Neuron (in vitro differentiated cells): ENCODE measurements at regions not wholly inside any gene's neighbourhood (a gene's known extent, or its start where the extent isn't known, plus 50 kb on each side); places are given as distances from the start of the nearest gene placed in this dataset.
A peak's percentile ranks its signal among the peaks of the same experiment; 100 is the strongest.

Experiments
- H2AFZ ChIP-seq: one replicate; pipeline ENCODE4 v1.6.1; 2013; ENCODE audit warnings: low read depth, mild to moderate bottlenecking, inconsistent platforms, low read length, moderate library complexity
- H3K27me3 ChIP-seq: one replicate; pipeline ENCODE4 v1.6.1; 2013; ENCODE audit warnings: low read length; ENCODE audit not compliant: insufficient read depth
- H3K36me3 ChIP-seq: one replicate; pipeline ENCODE4 v1.6.1; 2013; ENCODE audit warnings: low read length; ENCODE audit not compliant: insufficient read depth
- H3K4me1 ChIP-seq: one replicate; pipeline ENCODE4 v1.6.1; 2013; ENCODE audit warnings: low read length; ENCODE audit not compliant: insufficient read depth
- H3K4me3 ChIP-seq: 2 replicates; pipeline ENCODE4 v1.5.1; 2013; ENCODE audit warnings: mild to moderate bottlenecking, low read length, moderate library complexity
- H3K9me3 ChIP-seq: one replicate; pipeline ENCODE4 v1.6.1; 2013; ENCODE audit warnings: low read length

DNA sequence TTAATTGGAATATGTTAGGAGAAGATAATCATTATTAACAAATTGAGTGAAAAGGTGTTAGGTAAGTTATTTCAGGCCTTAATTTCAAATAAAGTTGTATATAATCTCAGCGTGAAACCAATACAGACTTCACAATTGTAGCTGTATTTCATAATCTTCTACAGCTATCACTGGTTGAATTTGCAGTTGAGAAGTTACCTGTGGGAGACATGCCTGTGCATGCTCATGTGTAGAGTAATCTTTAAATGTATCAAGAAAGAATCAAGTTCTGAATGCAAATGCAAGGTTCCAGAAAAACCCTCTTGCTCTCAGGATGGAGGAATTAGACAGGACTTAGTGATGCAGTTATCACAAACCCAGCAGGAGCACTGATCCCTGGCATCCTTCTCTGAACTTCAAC is 938.4 kb upstream of the SLC10A2 start:
- no peak overlapping the region for H3K4me3 ChIP-seq
- H3K27me3 ChIP-seq = no peaks in the 10 kb centered on the region
- H3K9me3 ChIP-seq = no peaks in the 10 kb centered on the region

DNA sequence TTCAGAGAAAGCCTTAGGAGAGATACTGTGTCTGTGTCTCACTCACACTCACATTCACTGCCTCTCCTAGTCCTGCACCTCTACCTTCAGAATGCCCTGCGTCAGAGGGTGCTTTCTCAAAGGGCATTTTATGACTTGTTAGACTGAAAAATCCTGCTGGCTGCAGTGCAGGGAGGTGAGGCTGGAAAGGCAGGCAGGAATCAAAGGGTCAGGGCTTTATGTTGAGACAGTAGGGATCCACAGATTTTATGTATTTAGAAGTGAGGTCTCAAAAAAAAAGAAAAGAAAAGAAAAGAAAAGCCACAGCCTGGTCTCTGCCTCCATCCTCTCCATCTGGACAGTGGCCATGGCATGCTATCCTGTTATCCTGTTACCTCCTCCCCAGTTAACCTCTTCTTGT is 936.0 kb upstream of the SLC10A2 start:
- Histone ChIP-seq H3K4me3 (no peak overlapping the region), H2AFZ (peak overlapping the region; percentile 44), H3K27me3 (no peaks in the 10 kb centered on the region), H3K4me1 (peaks cover 2% of the 10 kb centered on the region), H3K36me3 (no peaks in the 10 kb centered on the region), H3K9me3 (no peaks in the 10 kb centered on the region)

More for the DNA sequence above, 938.4 kb upstream of the SLC10A2 start:
- Histone ChIP-seq H2AFZ (no peak overlapping the region), H3K4me1 (peaks cover 2% of the 10 kb centered on the region), H3K36me3 (no peaks in the 10 kb centered on the region)

DNA sequence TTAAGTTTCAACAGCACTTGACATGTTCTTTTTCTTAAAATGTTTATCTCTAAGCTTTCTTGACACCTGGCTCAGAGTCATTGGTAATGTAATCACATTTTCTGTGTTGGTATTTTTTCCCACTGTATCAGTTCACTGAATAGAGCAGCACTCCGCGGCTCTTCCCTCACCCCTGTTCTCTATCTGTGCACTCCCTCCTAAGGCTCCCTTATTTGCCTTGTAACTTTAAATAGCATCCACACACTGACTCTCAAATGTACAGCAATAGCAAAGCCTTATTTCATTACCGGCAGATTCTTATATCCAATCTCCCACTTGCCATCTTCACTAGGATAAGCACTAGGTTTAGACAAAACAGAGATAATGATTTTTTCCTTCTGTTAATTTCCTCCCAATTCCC is 935.5 kb upstream of the SLC10A2 start:
- H3K4me3 ChIP-seq = no peak overlapping the region
- no peaks in the 10 kb centered on the region for H3K9me3 ChIP-seq
- peaks cover 2% of the 10 kb centered on the region for H3K4me1 ChIP-seq
- no peak overlapping the region for H2AFZ ChIP-seq
- no peaks in the 10 kb centered on the region for H3K36me3 ChIP-seq
- H3K27me3 ChIP-seq = no peaks in the 10 kb centered on the region

DNA sequence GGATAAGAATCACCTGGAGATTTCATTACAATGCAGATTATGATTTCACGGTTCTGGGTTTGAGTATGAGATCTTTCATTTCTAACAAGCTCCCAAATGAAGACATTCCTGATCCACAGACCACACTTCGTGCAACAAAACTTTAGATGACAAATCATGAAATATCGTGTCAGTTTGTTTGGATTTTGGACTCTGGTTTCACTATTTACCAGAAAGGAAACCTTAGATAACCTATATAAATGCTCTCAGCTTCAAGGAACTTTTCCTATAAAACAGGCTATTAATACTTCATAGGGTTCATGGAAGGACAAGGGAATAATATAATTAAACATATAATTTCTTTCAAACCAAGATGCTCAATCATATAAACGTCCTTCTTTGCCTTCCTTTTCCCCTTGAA is 930.5 kb upstream of the SLC10A2 start:
- no peaks in the 10 kb centered on the region for H3K4me1 ChIP-seq

DNA sequence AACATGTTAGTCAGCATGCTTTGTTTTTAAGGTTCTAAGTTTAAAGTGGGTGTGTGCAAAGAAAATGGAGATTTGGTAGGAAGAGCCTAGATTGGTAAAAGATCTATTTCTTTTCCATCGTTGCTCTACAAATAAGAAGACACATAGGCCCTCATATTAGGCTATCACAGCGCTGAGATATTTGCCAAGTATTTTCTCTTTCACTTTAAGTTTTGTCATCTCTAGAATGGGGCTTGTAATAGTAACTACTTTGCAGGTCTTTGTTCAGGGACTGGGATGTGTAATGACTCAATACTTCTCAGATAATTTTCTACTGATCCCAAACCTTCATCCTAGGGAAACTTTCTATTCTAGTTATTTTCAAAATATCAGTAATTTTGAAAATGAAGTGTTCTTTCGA is 917.7 kb upstream of the SLC10A2 start:
- no peaks in the 10 kb centered on the region for H3K27me3 ChIP-seq
- H3K9me3 ChIP-seq = no peaks in the 10 kb centered on the region
- no peaks in the 10 kb centered on the region for H3K4me1 ChIP-seq
- no peak overlapping the region for H3K4me3 ChIP-seq
- no peaks in the 10 kb centered on the region for H3K36me3 ChIP-seq
- H2AFZ ChIP-seq = no peak overlapping the region

More for the DNA sequence above, 930.5 kb upstream of the SLC10A2 start:
- no peak overlapping the region for H3K4me3 ChIP-seq
- no peak overlapping the region for H2AFZ ChIP-seq
- H3K27me3 ChIP-seq = no peaks in the 10 kb centered on the region
- H3K9me3 ChIP-seq = no peaks in the 10 kb centered on the region
- H3K36me3 ChIP-seq = no peaks in the 10 kb centered on the region

DNA sequence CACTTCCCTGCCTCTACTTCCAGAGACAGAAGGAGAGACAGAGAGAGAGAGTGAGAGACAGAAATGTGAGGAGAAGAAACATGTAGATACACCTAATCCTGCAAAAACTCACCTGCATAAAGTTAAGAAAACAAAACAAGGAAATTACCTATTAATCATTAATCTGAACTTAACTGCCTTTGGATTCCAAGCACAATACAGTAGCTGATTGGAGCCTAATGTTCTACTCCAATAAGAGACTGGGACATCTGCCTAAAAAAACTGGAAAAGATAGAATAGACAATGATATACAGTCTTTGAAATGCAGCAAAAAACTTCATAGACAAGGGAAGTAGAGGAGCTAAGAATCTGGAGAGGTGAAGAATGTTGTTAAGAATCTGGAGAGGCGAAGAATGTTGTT is 910.2 kb upstream of the SLC10A2 start:
- H3K27me3 ChIP-seq = no peaks in the 10 kb centered on the region
- H2AFZ ChIP-seq = no peak overlapping the region
- H3K36me3 ChIP-seq = no peaks in the 10 kb centered on the region
- no peaks in the 10 kb centered on the region for H3K9me3 ChIP-seq
- no peaks in the 10 kb centered on the region for H3K4me1 ChIP-seq
- no peak overlapping the region for H3K4me3 ChIP-seq

DNA sequence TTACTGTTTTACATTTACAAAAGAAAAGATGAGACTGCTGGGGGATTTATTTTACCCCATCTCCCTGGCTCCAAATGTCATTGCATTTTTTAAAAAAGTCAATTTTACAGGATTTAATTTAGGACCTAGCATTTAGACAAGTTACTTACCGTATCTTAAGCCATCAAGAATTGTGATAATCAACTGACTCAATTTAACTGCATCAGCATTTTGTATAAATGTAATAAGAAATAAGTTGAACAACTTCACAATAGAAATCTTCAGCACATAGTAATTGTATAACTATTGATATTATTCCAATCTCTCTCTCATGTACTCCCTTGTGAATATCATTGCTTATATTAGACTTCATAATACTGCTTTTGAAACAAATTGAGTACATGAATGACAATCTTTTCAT is 907.5 kb upstream of the SLC10A2 start:
- no peak overlapping the region for H3K4me3 ChIP-seq

DNA sequence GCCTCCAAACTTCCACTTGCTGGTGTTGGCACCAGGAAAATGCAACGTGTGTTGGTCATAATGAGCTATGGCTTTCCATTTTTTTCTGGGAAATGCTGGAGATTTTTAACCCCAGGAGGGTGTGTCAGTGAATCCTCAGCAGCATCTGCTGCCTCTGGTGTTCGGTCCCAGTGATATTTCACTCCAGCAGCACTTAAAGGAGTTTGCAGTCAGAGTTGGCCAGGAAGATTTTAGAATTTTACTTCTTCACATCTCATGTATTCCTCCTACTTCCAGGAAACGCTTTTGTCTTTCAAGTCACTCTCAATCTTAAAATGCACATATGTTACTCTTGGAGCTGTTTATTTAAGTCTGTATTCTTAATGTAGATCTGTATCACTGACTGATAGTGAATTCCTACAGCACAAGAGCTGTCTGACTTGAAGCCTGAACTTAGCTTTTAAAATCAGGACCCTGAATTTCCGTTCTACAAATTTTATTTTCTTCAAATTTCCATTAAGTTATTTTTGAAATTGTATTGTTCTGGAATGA is 903.4 kb upstream of the SLC10A2 start:
- no peaks in the 10 kb centered on the region for H3K36me3 ChIP-seq
- H2AFZ ChIP-seq = no peak overlapping the region
- H3K27me3 ChIP-seq = no peaks in the 10 kb centered on the region
- H3K4me3 ChIP-seq = no peak overlapping the region
- no peaks in the 10 kb centered on the region for H3K4me1 ChIP-seq
- no peaks in the 10 kb centered on the region for H3K9me3 ChIP-seq

More for the DNA sequence above, 907.5 kb upstream of the SLC10A2 start:
- no peak overlapping the region for H2AFZ ChIP-seq
- no peaks in the 10 kb centered on the region for H3K27me3 ChIP-seq
- H3K4me1 ChIP-seq = no peaks in the 10 kb centered on the region
- H3K36me3 ChIP-seq = no peaks in the 10 kb centered on the region
- H3K9me3 ChIP-seq = no peaks in the 10 kb centered on the region

DNA sequence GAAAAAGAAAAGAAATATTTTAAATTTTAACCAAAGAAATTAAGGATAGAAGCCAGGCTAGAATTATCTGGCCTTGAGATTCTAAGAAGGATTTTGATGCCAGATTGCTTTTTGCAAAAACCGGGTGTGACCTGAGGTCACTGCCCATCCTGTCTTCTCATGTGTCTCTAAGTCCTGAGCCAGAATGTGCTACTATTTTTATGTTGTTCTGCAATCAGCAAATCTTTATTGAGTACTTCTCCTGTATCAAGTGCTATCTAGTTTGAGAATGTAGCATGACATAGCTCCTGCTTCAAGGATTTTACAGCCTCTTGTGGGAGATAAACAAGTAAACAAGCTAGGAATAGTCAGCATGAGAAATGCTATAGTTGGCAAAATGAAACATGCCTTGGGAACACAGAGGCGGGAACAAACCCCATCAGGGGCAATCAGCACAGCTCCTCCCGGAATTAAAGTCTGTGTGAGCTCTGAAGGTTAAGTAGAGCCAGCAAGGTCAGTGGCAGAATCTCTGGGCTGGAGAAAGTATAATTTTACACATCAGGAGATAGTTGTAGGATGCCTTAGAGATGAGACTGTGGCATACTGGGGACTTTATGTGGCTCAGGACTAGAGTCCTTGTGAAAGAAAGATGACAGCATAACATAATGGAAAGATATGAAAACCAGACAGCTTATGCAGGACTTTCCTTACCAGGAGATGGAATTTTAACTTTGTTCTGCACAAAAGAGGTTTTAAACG is 899.5 kb upstream of the SLC10A2 start:
- no peak overlapping the region for H3K4me3 ChIP-seq
- H3K9me3 ChIP-seq = no peaks in the 10 kb centered on the region
- no peaks in the 10 kb centered on the region for H3K36me3 ChIP-seq
- H3K4me1 ChIP-seq = no peaks in the 10 kb centered on the region
- H2AFZ ChIP-seq = no peak overlapping the region
- H3K27me3 ChIP-seq = no peaks in the 10 kb centered on the region

DNA sequence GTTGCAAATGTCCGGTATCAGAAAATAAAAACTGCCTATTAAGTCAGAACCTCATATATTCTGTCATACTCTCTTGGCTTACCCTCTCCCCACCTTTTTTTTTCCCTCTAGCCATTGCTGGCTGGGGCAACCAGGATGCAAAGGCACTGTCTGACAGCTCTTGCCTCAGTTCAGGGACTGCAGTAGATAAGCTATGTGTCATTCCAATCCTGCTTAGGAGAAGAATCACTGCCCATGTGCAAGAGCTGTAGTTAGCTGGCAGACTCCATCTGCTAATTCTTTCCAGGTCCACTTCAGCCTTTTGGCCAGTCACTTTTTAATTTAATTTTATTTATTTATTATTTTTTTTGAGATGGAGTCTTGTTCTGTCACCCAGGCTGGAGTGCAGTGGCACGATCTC is 895.6 kb upstream of the SLC10A2 start:
- Histone ChIP-seq H3K36me3 (no peaks in the 10 kb centered on the region), H2AFZ (no peak overlapping the region), H3K4me1 (no peaks in the 10 kb centered on the region), H3K9me3 (no peaks in the 10 kb centered on the region), H3K27me3 (no peaks in the 10 kb centered on the region), H3K4me3 (no peak overlapping the region)

DNA sequence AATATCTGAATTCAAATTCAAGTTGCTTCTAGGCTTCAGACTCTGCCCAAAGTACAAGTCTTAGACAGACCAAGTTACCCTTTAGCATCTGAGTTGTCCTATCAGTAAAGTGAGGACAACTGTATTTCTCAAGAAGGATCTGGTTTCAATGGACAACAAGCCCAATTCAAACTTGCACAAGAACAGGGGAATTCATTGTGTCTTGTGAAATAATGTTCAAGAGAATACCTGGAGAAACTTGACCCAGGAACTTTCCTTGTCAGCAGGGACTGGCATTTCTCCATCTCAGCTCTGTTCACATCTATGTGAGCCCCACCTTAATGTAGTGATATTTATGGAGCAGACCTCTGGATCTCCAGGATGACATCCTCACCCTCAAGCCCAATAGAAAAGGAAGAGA is 894.9 kb upstream of the SLC10A2 start:
- no peaks in the 10 kb centered on the region for H3K36me3 ChIP-seq
- H2AFZ ChIP-seq = no peak overlapping the region
- H3K27me3 ChIP-seq = no peaks in the 10 kb centered on the region
- H3K9me3 ChIP-seq = no peaks in the 10 kb centered on the region
- no peak overlapping the region for H3K4me3 ChIP-seq
- H3K4me1 ChIP-seq = no peaks in the 10 kb centered on the region

DNA sequence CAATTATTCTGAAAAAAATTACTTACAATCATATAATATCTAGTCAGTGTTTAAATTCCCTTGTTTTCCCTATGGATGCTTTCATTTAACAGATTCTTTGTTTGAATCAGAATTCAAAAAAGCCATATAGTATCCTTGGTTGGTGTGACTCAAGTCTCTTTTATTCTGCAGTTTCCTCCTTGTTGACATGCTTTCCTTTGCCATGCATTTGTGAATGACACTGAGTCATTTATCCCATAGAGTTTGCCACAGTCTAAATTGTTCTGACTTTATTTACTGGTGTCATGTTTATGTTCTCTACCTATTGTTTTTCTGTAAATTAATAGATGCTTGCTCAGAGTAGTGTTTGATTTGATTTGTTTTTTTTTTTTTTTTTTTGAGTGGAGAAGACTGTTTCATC is 893.8 kb upstream of the SLC10A2 start:
- H3K9me3 ChIP-seq = no peaks in the 10 kb centered on the region
- no peaks in the 10 kb centered on the region for H3K27me3 ChIP-seq
- H3K36me3 ChIP-seq = no peaks in the 10 kb centered on the region
- no peak overlapping the region for H2AFZ ChIP-seq
- H3K4me1 ChIP-seq = no peaks in the 10 kb centered on the region
- H3K4me3 ChIP-seq = no peak overlapping the region

DNA sequence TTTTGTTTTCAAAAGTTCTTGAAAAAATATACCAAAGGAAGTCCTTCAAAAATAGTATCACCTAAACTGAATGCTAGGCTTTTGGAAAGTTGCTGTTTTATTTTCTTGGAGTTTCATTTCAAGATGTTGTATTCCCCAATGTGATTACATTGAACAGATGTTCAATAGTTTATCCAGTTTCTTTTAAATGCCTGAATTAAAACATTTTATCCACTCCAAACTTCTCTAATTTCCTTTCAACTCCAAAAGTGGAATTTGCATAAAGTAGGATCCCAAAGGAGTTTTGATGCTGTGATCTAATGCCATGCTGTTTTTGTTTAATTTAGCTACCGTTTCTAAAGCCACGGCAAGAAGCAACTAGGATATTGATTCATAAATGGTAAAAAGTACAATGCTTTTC is 892.5 kb upstream of the SLC10A2 start:
- no peak overlapping the region for H2AFZ ChIP-seq
- no peaks in the 10 kb centered on the region for H3K4me1 ChIP-seq
- no peak overlapping the region for H3K4me3 ChIP-seq
- H3K9me3 ChIP-seq = no peaks in the 10 kb centered on the region
- no peaks in the 10 kb centered on the region for H3K27me3 ChIP-seq
- H3K36me3 ChIP-seq = no peaks in the 10 kb centered on the region

DNA sequence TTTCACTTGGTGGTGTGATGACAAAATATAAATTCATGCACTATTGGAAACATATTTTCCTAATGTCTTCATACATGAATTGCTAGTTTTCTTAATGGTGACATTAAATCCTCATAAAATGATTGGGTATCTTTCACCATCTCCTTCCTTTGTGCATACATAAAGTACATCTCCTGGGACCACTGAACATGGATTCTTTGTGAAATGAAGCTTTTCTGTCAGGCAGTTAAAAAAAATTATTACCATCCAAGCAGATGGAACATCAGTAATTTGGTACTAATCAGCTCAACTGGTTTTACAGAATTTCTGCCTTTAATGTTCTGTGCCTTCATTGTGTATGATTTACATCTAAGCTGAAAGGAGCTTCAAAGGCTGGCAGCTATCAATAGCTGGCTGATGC is 891.7 kb upstream of the SLC10A2 start:
- no peak overlapping the region for H3K4me3 ChIP-seq

More for the DNA sequence above, 891.7 kb upstream of the SLC10A2 start:
- H3K4me1 ChIP-seq = no peaks in the 10 kb centered on the region
- no peaks in the 10 kb centered on the region for H3K36me3 ChIP-seq
- no peaks in the 10 kb centered on the region for H3K27me3 ChIP-seq
- no peak overlapping the region for H2AFZ ChIP-seq
- no peaks in the 10 kb centered on the region for H3K9me3 ChIP-seq
